ENCODE measurements at regions not wholly inside any gene's neighbourhood (a gene's known extent, or its start where the extent isn't known, plus 50 kb on each side); places are given as distances from the start of the nearest gene placed in this dataset.

- Histone ChIP-seq H3K4me3 (no peak overlapping the region), H3K9me3 (replicated peaks) (no peaks in the 10 kb centered on the region), H3K4me1 (no peaks in the 10 kb centered on the region), H3K36me3 (no peaks in the 10 kb centered on the region), H3K27me3 (ENCODE audit: low read depth) (peaks cover 21% of the 10 kb centered on the region), H3K27ac (replicated peaks) (no peak overlapping the region)
- no peak for TF ChIP-seq CTCF (IDR thresholded peaks at IDR 0.05; ENCODE audit: borderline replicate concordance)
- intact Hi-C loops (cut with micrococcal nuclease), result no loop called here
- DNase-seq, result no peak
These were observed 1125.6 kb upstream of the AUTS2 start for GRCh38 chr7:68472688-68473087.

GRCh38 chr7:68474661-68475216 is 1123.5 kb upstream of the AUTS2 start:
- H3K4me3 ChIP-seq, result no peak overlapping the region
- TF ChIP-seq CTCF (IDR thresholded peaks at IDR 0.05; ENCODE audit: borderline replicate concordance), result no peak
- no peaks in the 10 kb centered on the region for H3K9me3 ChIP-seq (replicated peaks)
- H3K27me3 ChIP-seq (ENCODE audit: low read depth), result peaks cover 20% of the 10 kb centered on the region
- no peaks in the 10 kb centered on the region for H3K4me1 ChIP-seq
- DNase-seq, result no peak
- H3K36me3 ChIP-seq, result no peaks in the 10 kb centered on the region
- intact Hi-C loops (cut with micrococcal nuclease), result no loop called here
- H3K27ac ChIP-seq (replicated peaks), result no peak overlapping the region

- peaks cover 24% of the 10 kb centered on the region for H3K27me3 ChIP-seq (ENCODE audit: low read depth)
- H3K27ac ChIP-seq (replicated peaks), result no peak overlapping the region
- no peak overlapping the region for H3K4me3 ChIP-seq
- TF ChIP-seq CTCF (IDR thresholded peaks at IDR 0.05; ENCODE audit: borderline replicate concordance), result no peak
- H3K4me1 ChIP-seq, result no peaks in the 10 kb centered on the region
- intact Hi-C loops (cut with micrococcal nuclease), result no loop called here
- DNase-seq, result no peak
- H3K36me3 ChIP-seq, result no peaks in the 10 kb centered on the region
- H3K9me3 ChIP-seq (replicated peaks), result no peaks in the 10 kb centered on the region
These were observed 1121.3 kb upstream of the AUTS2 start for GRCh38 chr7:68476966-68477365.

GRCh38 chr7:68478326-68478725 is 1119.9 kb upstream of the AUTS2 start:
- no peaks in the 10 kb centered on the region for H3K4me1 ChIP-seq
- intact Hi-C loops (cut with micrococcal nuclease), result no loop called here
- no peak overlapping the region for H3K27ac ChIP-seq (replicated peaks)
- H3K27me3 ChIP-seq (ENCODE audit: low read depth), result peaks cover 21% of the 10 kb centered on the region
- no peaks in the 10 kb centered on the region for H3K9me3 ChIP-seq (replicated peaks)
- DNase-seq, result no peak
- H3K4me3 ChIP-seq, result no peak overlapping the region
- no peaks in the 10 kb centered on the region for H3K36me3 ChIP-seq
- TF ChIP-seq CTCF (IDR thresholded peaks at IDR 0.05; ENCODE audit: borderline replicate concordance), result no peak

- Histone ChIP-seq H3K4me1 (no peaks in the 10 kb centered on the region), H3K4me3 (no peak overlapping the region), H3K36me3 (no peaks in the 10 kb centered on the region), H3K27me3 (ENCODE audit: low read depth) (peaks cover 52% of the 10 kb centered on the region), H3K9me3 (replicated peaks) (no peaks in the 10 kb centered on the region), H3K27ac (replicated peaks) (no peak overlapping the region)
- intact Hi-C loops (cut with micrococcal nuclease), result no loop called here
- TF ChIP-seq CTCF (IDR thresholded peaks at IDR 0.05; ENCODE audit: borderline replicate concordance), result no peak
- DNase-seq, result no peak
These were observed 1115.5 kb upstream of the AUTS2 start for GRCh38 chr7:68482800-68483199.
